H1 (cell line): ENCODE measurements at regions not wholly inside any gene's neighbourhood (a gene's known extent, or its start where the extent isn't known, plus 50 kb on each side); places are given as distances from the start of the nearest gene placed in this dataset.

ENCODE experiments used
- BCL11A ChIP-seq, 2 experiments: IDR thresholded peaks; one replicate each; pipeline ENCODE4 v1.6.1; 2011; ENCODE audit warnings: low read depth in 2 of 2, low read length in 2 of 2, mild to moderate bottlenecking in 2 of 2
- CTBP2 ChIP-seq: IDR thresholded peaks from 2 replicates; pipeline ENCODE4 v1.7.0; 2011; ENCODE audit warnings: borderline replicate concordance, mild to moderate bottlenecking, moderate library complexity, mixed read lengths, low read length; ENCODE audit not compliant: insufficient read depth, insufficient read length
- KDM4A ChIP-seq: IDR thresholded peaks from one replicate; pipeline ENCODE4 v1.7.1; 2012; ENCODE audit warnings: low read depth, mild to moderate bottlenecking, moderate library complexity, low read length, inconsistent platforms; ENCODE audit not compliant: severe bottlenecking
- KDM5A ChIP-seq: fragments of 200-600 bp; IDR thresholded peaks from 2 replicates; pipeline ENCODE4 v1.7.1; 2012; ENCODE audit warnings: mild to moderate bottlenecking, low read length, inconsistent platforms, mixed read lengths
- NRF1 ChIP-seq: IDR thresholded peaks from 2 replicates; pipeline ENCODE4 v1.6.1; 2011; ENCODE audit warnings: mild to moderate bottlenecking, low read depth, low read length, improper control_type of control experiment
- PHF8 ChIP-seq: fragments of 200-600 bp; sonication (generic); conservative IDR thresholded peaks from 2 replicates; pipeline ENCODE4 v1.7.1; 2012; ENCODE audit warnings: low read depth, mild to moderate bottlenecking, inconsistent platforms, low read length, moderate library complexity
- RBBP5 ChIP-seq: IDR thresholded peaks from 2 replicates; pipeline ENCODE4 v1.7.1; 2012; ENCODE audit warnings: low read depth, mild to moderate bottlenecking, inconsistent platforms, low read length, moderate library complexity, borderline replicate concordance
- SIN3A ChIP-seq, 2 experiments: IDR thresholded peaks in 1 of 2; conservative IDR thresholded peaks in 1 of 2; 2 replicates each; pipeline ENCODE4 v1.6.1; 2011 to 2012; ENCODE audit warnings: low read length in 2 of 2, improper control_type of control experiment in 1 of 2, low read depth in 1 of 2, mild to moderate bottlenecking in 1 of 2
- SP2 ChIP-seq: IDR thresholded peaks from 2 replicates; pipeline ENCODE4 v1.6.1; 2012; ENCODE audit warnings: mild to moderate bottlenecking, low read length, inconsistent platforms
- TCF12 ChIP-seq: IDR thresholded peaks from 2 replicates; pipeline ENCODE4 v1.6.1; 2011; ENCODE audit warnings: low read depth, mild to moderate bottlenecking, low read length
- YY1 ChIP-seq: IDR thresholded peaks from 2 replicates; pipeline ENCODE4 v1.6.1; 2011; ENCODE audit warnings: low read depth, mild to moderate bottlenecking, low read length
- TF ChIP-seq, protein P1 (sequence below): fragments of 300-600 bp; sonication (generic); IDR thresholded peaks from 2 replicates; pipeline ENCODE4 v1.7.1; 2012; ENCODE audit warnings: low read length, moderate library complexity, mild to moderate bottlenecking, inconsistent platforms; ENCODE audit not compliant: insufficient replicate concordance

DNA sequence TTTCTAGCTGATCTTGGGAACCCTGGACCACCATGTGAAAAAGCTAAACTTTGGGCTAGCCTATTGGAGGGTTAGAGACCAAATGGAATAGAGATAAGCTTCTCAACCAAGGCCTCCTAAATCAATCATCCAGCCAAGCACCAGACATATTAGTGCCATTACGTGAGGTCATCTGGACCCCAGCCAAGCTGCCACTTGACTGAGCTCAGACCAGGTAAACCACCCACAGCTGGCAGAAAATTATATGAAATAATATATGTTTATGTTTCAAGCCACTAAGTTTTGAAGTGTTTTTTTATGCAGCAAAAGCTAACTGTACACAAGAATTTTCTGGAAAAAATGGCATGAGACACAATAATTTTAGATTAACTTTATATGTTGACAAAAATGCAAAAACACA is 82.6 kb upstream of the PCGF5 start (continued):
- TF ChIP-seq, protein P1, sequence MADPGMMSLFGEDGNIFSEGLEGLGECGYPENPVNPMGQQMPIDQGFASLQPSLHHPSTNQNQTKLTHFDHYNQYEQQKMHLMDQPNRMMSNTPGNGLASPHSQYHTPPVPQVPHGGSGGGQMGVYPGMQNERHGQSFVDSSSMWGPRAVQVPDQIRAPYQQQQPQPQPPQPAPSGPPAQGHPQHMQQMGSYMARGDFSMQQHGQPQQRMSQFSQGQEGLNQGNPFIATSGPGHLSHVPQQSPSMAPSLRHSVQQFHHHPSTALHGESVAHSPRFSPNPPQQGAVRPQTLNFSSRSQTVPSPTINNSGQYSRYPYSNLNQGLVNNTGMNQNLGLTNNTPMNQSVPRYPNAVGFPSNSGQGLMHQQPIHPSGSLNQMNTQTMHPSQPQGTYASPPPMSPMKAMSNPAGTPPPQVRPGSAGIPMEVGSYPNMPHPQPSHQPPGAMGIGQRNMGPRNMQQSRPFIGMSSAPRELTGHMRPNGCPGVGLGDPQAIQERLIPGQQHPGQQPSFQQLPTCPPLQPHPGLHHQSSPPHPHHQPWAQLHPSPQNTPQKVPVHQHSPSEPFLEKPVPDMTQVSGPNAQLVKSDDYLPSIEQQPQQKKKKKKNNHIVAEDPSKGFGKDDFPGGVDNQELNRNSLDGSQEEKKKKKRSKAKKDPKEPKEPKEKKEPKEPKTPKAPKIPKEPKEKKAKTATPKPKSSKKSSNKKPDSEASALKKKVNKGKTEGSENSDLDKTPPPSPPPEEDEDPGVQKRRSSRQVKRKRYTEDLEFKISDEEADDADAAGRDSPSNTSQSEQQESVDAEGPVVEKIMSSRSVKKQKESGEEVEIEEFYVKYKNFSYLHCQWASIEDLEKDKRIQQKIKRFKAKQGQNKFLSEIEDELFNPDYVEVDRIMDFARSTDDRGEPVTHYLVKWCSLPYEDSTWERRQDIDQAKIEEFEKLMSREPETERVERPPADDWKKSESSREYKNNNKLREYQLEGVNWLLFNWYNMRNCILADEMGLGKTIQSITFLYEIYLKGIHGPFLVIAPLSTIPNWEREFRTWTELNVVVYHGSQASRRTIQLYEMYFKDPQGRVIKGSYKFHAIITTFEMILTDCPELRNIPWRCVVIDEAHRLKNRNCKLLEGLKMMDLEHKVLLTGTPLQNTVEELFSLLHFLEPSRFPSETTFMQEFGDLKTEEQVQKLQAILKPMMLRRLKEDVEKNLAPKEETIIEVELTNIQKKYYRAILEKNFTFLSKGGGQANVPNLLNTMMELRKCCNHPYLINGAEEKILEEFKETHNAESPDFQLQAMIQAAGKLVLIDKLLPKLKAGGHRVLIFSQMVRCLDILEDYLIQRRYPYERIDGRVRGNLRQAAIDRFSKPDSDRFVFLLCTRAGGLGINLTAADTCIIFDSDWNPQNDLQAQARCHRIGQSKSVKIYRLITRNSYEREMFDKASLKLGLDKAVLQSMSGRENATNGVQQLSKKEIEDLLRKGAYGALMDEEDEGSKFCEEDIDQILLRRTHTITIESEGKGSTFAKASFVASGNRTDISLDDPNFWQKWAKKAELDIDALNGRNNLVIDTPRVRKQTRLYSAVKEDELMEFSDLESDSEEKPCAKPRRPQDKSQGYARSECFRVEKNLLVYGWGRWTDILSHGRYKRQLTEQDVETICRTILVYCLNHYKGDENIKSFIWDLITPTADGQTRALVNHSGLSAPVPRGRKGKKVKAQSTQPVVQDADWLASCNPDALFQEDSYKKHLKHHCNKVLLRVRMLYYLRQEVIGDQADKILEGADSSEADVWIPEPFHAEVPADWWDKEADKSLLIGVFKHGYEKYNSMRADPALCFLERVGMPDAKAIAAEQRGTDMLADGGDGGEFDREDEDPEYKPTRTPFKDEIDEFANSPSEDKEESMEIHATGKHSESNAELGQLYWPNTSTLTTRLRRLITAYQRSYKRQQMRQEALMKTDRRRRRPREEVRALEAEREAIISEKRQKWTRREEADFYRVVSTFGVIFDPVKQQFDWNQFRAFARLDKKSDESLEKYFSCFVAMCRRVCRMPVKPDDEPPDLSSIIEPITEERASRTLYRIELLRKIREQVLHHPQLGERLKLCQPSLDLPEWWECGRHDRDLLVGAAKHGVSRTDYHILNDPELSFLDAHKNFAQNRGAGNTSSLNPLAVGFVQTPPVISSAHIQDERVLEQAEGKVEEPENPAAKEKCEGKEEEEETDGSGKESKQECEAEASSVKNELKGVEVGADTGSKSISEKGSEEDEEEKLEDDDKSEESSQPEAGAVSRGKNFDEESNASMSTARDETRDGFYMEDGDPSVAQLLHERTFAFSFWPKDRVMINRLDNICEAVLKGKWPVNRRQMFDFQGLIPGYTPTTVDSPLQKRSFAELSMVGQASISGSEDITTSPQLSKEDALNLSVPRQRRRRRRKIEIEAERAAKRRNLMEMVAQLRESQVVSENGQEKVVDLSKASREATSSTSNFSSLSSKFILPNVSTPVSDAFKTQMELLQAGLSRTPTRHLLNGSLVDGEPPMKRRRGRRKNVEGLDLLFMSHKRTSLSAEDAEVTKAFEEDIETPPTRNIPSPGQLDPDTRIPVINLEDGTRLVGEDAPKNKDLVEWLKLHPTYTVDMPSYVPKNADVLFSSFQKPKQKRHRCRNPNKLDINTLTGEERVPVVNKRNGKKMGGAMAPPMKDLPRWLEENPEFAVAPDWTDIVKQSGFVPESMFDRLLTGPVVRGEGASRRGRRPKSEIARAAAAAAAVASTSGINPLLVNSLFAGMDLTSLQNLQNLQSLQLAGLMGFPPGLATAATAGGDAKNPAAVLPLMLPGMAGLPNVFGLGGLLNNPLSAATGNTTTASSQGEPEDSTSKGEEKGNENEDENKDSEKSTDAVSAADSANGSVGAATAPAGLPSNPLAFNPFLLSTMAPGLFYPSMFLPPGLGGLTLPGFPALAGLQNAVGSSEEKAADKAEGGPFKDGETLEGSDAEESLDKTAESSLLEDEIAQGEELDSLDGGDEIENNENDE = no peak
- TF ChIP-seq SIN3A (conservative IDR thresholded peaks at IDR 0.05 in 1 of 2, IDR thresholded peaks at IDR 0.05 in 1 of 2; ENCODE audit: low read depth in 1 of 2, low read length in 2 of 2) (no peak), CTBP2 (no peak), NRF1 (no peak), BCL11A (IDR thresholded peaks at IDR 0.05; ENCODE audit: low read depth in 2 of 2, low read length in 2 of 2) (no peak), PHF8 (no peak), RBBP5 (no peak), YY1 (no peak), TCF12 (no peak), SP2 (no peak), KDM5A (no peak), KDM4A (no peak)
